ENCODE measurements at regions not wholly inside any gene's neighbourhood (a gene's known extent, or its start where the extent isn't known, plus 50 kb on each side); places are given as distances from the start of the nearest gene placed in this dataset.

DNA sequence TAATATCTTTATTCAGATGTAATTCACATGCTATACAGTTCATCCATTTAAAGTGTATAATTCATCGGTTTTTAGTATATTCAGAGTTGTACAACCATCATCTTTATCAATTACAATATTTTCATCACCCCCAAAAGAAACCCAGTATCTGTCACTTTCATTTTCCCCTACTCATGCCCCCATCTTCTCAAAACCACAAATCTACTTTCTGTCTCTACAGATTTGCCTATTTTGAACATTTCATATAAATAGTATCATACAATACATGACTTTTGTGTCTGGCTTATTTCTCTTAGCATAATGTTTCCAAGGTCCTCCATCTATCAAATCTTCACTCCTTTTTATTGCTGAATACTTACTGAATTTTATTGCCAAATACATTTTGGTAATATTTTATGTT lies 305.1 kb upstream of the SGCD start:
- no peak for ATAC-seq

DNA sequence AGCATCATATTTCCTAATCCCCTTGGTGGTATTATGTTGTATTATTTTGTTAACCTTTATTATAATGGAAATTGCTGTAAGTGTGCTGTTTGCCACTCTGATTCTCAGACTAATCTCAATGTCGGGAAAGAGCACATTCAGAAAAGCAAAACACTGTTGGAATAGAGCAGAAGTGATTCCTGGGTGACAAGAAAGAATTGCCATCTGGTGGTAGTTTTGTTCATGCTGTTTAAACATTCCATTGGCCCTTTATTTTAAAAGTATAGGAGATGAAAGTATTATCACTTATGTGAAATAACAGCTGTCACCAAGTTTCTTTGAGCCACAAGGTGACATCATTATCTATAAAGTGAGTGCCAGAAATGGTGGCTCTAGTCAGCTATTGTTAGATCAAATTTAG lies 301.3 kb upstream of the SGCD start:
- H3K4me3 ChIP-seq = no peak overlapping the region
- WGBS, 4 donors = 15 to 33% (median 24%) methylated on average over 1 of the region's 1 CpG
- H3K27me3 ChIP-seq = no peaks in the 10 kb centered on the region
- ATAC-seq = no peak
- no peaks in the 10 kb centered on the region for H3K36me3 ChIP-seq
- no peak overlapping the region for H3K27ac ChIP-seq
- peaks cover 0 to 11% (median 0%) of the 10 kb centered on the region in 12 donors for H3K4me1 ChIP-seq
- TF ChIP-seq POLR2A (IDR thresholded peaks at IDR 0.05) = no peak
- TF ChIP-seq, protein P1, sequence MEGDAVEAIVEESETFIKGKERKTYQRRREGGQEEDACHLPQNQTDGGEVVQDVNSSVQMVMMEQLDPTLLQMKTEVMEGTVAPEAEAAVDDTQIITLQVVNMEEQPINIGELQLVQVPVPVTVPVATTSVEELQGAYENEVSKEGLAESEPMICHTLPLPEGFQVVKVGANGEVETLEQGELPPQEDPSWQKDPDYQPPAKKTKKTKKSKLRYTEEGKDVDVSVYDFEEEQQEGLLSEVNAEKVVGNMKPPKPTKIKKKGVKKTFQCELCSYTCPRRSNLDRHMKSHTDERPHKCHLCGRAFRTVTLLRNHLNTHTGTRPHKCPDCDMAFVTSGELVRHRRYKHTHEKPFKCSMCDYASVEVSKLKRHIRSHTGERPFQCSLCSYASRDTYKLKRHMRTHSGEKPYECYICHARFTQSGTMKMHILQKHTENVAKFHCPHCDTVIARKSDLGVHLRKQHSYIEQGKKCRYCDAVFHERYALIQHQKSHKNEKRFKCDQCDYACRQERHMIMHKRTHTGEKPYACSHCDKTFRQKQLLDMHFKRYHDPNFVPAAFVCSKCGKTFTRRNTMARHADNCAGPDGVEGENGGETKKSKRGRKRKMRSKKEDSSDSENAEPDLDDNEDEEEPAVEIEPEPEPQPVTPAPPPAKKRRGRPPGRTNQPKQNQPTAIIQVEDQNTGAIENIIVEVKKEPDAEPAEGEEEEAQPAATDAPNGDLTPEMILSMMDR (IDR thresholded peaks at IDR 0.05) = peak in 1 of 12 donors; percentile 6
- intact Hi-C loops (cut with DNase I) = loop anchor here in 1 of 10 donors (10.0 kb wide), 1 partner anchor 799 kb away; no protein-coding TSS in a partner anchor
- peaks cover 0 to 8% (median 0%) of the 10 kb centered on the region in 12 donors for H3K9me3 ChIP-seq
- DNase-seq = no peak

More for the DNA sequence above, 305.1 kb upstream of the SGCD start:
- intact Hi-C loops (cut with DNase I) = loop anchor here in 1 of 10 donors (10.0 kb wide), 1 partner anchor 803 kb away; no protein-coding TSS in a partner anchor
- Histone ChIP-seq H3K9me3 (peaks cover 0 to 7% (median 0%) of the 10 kb centered on the region in 12 donors), H3K27ac (no peak overlapping the region), H3K27me3 (no peaks in the 10 kb centered on the region), H3K36me3 (no peaks in the 10 kb centered on the region), H3K4me3 (no peak overlapping the region), H3K4me1 (peaks cover 0 to 15% (median 0%) of the 10 kb centered on the region in 12 donors)
- DNase-seq = no peak
- TF ChIP-seq, protein P1 (IDR thresholded peaks at IDR 0.05) = no peak
- TF ChIP-seq POLR2A (IDR thresholded peaks at IDR 0.05) = no peak
- 87 to 95% (median 88%) methylated on average over 1 of the region's 1 CpG for WGBS, 4 donors

DNA sequence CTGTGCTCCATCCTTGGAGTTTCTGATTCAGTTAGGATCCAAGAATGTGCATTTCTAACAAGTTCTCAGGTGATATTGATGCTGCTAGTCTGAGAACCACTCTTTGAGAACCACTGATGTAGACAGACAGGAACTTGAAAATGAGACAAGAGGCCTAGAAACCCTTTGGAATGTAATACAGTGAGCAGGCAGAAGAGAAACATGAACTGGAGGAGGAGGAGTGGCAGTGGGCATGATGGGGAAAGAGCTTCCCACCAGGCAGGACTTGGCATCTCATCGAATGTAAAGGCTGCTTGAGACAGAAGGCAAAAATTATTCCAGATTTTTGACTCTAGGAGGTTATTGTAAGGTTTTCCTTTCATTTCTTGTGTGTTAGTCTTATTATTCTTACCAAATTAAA lies 295.8 kb upstream of the SGCD start:
- Histone ChIP-seq H3K27me3 (no peaks in the 10 kb centered on the region), H3K4me1 (peaks cover 0 to 4% (median 0%) of the 10 kb centered on the region in 12 donors), H3K36me3 (no peaks in the 10 kb centered on the region), H3K27ac (no peak overlapping the region), H3K4me3 (no peak overlapping the region), H3K9me3 (peaks cover 0 to 8% (median 0%) of the 10 kb centered on the region in 12 donors)
- DNase-seq (no peak), ATAC-seq (no peak)
- intact Hi-C loops (cut with DNase I) = loop anchor here in 1 of 10 donors (10.0 kb wide), 1 partner anchor 294 kb away; the partner anchor contains the start of gene SGCD
- TF ChIP-seq POLR2A (IDR thresholded peaks at IDR 0.05) = no peak
- TF ChIP-seq, protein P1 (IDR thresholded peaks at IDR 0.05) = no peak
- 73 to 86% (median 76%) methylated on average over 1 of the region's 1 CpG for WGBS, 4 donors

DNA sequence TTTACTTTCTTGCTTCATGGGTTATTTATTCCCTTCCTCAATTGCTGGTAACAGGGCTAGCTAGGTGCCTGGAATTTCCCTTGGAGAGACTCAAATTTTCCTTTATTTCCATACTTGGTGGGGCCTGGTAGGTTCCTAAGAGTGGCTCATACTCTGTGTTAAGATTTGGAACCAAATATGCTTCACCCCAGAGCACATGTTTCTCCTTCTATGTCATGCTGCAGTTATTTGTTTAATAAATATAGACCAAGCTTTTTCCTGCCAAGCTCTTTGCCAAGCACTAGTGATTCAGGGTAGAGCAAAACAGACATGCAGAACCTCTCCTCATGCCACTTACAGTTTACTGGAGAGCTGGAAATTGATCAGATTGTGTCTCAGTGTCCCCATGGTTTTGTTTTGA lies 290.3 kb upstream of the SGCD start:
- Histone ChIP-seq H3K36me3 (no peaks in the 10 kb centered on the region), H3K27ac (peak overlapping the region; percentile 29 to 84 (median 72)), H3K4me3 (no peak overlapping the region), H3K27me3 (no peaks in the 10 kb centered on the region), H3K9me3 (peaks cover 0 to 5% (median 0%) of the 10 kb centered on the region in 12 donors), H3K4me1 (peaks cover 0 to 29% (median 5%) of the 10 kb centered on the region in 12 donors)
- peak in 3 of 5 donors; percentile 13 to 35 (median 23) for DNase-seq
- TF ChIP-seq POLR2A (IDR thresholded peaks at IDR 0.05) = no peak
- TF ChIP-seq, protein P1 (IDR thresholded peaks at IDR 0.05) = no peak
- intact Hi-C loops (cut with DNase I) = loop anchor here in 1 of 10 donors (5.0 to 10.0 kb wide), 2 partner anchors 41 to 288 kb away; partner anchors contain the start of gene SGCD
- peak; percentile 86 to 96 (median 89) for ATAC-seq
